ENCODE measurements at regions not wholly inside any gene's neighbourhood (a gene's known extent, or its start where the extent isn't known, plus 50 kb on each side); places are given as distances from the start of the nearest gene placed in this dataset.

- FAIRE-seq: no peak
- no peak for DNase-seq (ENCODE audit: insufficient read length, low spot score)
- TF ChIP-seq, protein P1, sequence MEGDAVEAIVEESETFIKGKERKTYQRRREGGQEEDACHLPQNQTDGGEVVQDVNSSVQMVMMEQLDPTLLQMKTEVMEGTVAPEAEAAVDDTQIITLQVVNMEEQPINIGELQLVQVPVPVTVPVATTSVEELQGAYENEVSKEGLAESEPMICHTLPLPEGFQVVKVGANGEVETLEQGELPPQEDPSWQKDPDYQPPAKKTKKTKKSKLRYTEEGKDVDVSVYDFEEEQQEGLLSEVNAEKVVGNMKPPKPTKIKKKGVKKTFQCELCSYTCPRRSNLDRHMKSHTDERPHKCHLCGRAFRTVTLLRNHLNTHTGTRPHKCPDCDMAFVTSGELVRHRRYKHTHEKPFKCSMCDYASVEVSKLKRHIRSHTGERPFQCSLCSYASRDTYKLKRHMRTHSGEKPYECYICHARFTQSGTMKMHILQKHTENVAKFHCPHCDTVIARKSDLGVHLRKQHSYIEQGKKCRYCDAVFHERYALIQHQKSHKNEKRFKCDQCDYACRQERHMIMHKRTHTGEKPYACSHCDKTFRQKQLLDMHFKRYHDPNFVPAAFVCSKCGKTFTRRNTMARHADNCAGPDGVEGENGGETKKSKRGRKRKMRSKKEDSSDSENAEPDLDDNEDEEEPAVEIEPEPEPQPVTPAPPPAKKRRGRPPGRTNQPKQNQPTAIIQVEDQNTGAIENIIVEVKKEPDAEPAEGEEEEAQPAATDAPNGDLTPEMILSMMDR (IDR thresholded peaks at IDR 0.05; ENCODE audit: insufficient read depth, missing control alignments): no peak
These were observed 60.7 kb upstream of the PROKR2 start for GRCh38 chr20:5377484-5377883.

- TF ChIP-seq, protein P1 (IDR thresholded peaks at IDR 0.05; ENCODE audit: insufficient read depth, missing control alignments): no peak
- FAIRE-seq: no peak
- no peak for DNase-seq (ENCODE audit: insufficient read length, low spot score)
These were observed 59.5 kb upstream of the PROKR2 start for GRCh38 chr20:5376228-5376627.

GRCh38 chr20:5374171-5374570 is 57.4 kb upstream of the PROKR2 start:
- TF ChIP-seq, protein P1 (IDR thresholded peaks at IDR 0.05; ENCODE audit: insufficient read depth, missing control alignments): no peak
- no peak for DNase-seq (ENCODE audit: insufficient read length, low spot score)
- no peak for FAIRE-seq

DNA sequence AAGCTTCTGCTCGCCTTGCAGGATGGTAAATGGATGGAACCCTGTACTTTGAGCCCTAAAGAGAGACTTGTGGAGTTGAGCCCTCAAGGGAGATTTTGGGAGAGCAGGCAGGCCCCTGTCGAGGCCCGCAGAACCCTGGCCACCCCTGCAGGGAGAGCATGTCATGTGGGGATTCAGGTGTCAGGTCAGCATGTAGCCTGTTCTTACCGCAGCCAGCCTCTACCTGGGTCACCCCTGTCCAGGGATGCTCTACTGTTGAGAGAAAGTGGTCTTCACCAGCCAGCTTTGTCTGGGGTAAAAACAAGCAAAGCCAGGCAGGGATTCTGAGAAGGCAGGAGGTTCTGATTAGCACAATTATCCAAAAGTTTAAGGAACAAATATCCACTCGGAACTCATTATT is 55.6 kb upstream of the PROKR2 start:
- FAIRE-seq (no peak), DNase-seq (ENCODE audit: insufficient read length, low spot score) (no peak)
- TF ChIP-seq, protein P1 (IDR thresholded peaks at IDR 0.05; ENCODE audit: insufficient read depth, missing control alignments): no peak

DNA sequence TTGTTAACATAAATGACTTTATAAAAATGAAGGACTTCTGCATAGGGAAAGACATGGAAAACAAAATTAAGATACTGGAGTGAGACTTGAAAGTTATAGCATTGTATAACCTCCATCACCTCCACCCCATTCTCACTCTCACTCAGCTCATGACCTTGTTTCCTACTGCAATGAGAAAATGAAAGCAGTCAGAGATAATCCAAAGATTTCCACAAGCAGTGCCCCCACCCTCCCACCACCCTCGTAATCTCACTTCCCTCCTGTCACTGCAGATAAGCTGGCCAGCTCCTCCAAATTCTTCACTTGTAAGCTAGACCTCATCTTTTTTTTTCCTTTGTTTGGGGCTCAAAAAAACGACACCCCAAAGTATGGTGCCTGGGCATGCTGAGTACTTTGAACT is 52.9 kb upstream of the PROKR2 start:
- FAIRE-seq: no peak
- no peak for DNase-seq (ENCODE audit: insufficient read length, low spot score)
- TF ChIP-seq, protein P1 (IDR thresholded peaks at IDR 0.05; ENCODE audit: insufficient read depth, missing control alignments): no peak

Measured in D721Med (cell line).